ENCODE measurements at regions not wholly inside any gene's neighbourhood (a gene's known extent, or its start where the extent isn't known, plus 50 kb on each side); places are given as distances from the start of the nearest gene placed in this dataset.
"Not testable (repeated sequence)": the region's sequence is repeated elsewhere in the genome, so short reads cannot be mapped to it uniquely, and the experiment has no call there.

- no peak overlapping the region for H3K4me3 ChIP-seq (ENCODE audit: low read length)
- no peak for TF ChIP-seq CTCF (IDR thresholded peaks at IDR 0.05; ENCODE audit: insufficient read depth, low read depth, low read length, missing control alignments)
- DNase-seq (ENCODE audit: low read depth), result no peak
Measured at GRCh38 chr18:14933049-14933851, 185.3 kb downstream of the ANKRD30B start.

GRCh38 chr18:14933964-14934363, 186.0 kb downstream of the ANKRD30B start:
- TF ChIP-seq CTCF (IDR thresholded peaks at IDR 0.05; ENCODE audit: insufficient read depth, low read depth, low read length, missing control alignments), result no peak
- H3K4me3 ChIP-seq (ENCODE audit: low read length), result no peak overlapping the region

GRCh38 chr18:14935210-14935609, 187.2 kb downstream of the ANKRD30B start:
- DNase-seq (ENCODE audit: low read depth), result no peak
- no peak for TF ChIP-seq CTCF (IDR thresholded peaks at IDR 0.05; ENCODE audit: insufficient read depth, low read depth, low read length, missing control alignments)
- no peak overlapping the region for H3K4me3 ChIP-seq (ENCODE audit: low read length)

More at GRCh38 chr18:14933964-14934363, 186.0 kb downstream of the ANKRD30B start:
- no peak for DNase-seq (ENCODE audit: low read depth)

GRCh38 chr18:14936313-14936712, 188.3 kb downstream of the ANKRD30B start:
- TF ChIP-seq CTCF (IDR thresholded peaks at IDR 0.05; ENCODE audit: insufficient read depth, low read depth, low read length, missing control alignments), result no peak
- DNase-seq (ENCODE audit: low read depth), result no peak
- H3K4me3 ChIP-seq (ENCODE audit: low read length), result no peak overlapping the region

GRCh38 chr18:14937271-14937670, 189.3 kb downstream of the ANKRD30B start:
- no peak for TF ChIP-seq CTCF (IDR thresholded peaks at IDR 0.05; ENCODE audit: insufficient read depth, low read depth, low read length, missing control alignments)
- H3K4me3 ChIP-seq (ENCODE audit: low read length), result no peak overlapping the region
- DNase-seq (ENCODE audit: low read depth), result no peak

GRCh38 chr18:14939141-14939540, 191.2 kb downstream of the ANKRD30B start:
- DNase-seq (ENCODE audit: low read depth), result no peak
- TF ChIP-seq CTCF (IDR thresholded peaks at IDR 0.05; ENCODE audit: insufficient read depth, low read depth, low read length, missing control alignments), result no peak
- H3K4me3 ChIP-seq (ENCODE audit: low read length), result no peak overlapping the region

GRCh38 chr18:14940106-14940505, 192.1 kb downstream of the ANKRD30B start:
- DNase-seq (ENCODE audit: low read depth), result not testable (repeated sequence)

More at GRCh38 chr18:14940106-14940505, 192.1 kb downstream of the ANKRD30B start:
- H3K4me3 ChIP-seq (ENCODE audit: low read length), result not testable (repeated sequence)

Data from epithelial cell of esophagus (primary cell).